ENCODE measurements at regions not wholly inside any gene's neighbourhood (a gene's known extent, or its start where the extent isn't known, plus 50 kb on each side); places are given as distances from the start of the nearest gene placed in this dataset.

- Histone ChIP-seq H3K4me3 (no peak overlapping the region), H3K4me1 (no peaks in the 10 kb centered on the region), H3K36me3 (ENCODE audit: insufficient read depth in 1 of 2, low read depth in 1 of 2) (no peaks in the 10 kb centered on the region), H3K27me3 (ENCODE audit: insufficient read depth in 3 of 3, low read length in 2 of 3) (peaks cover 0 to 2% (median 0%) of the 10 kb centered on the region in 3 donors), H3K9me3 (no peaks in the 10 kb centered on the region), H3K27ac (no peak overlapping the region)
- WGBS, 3 donors, result 59 to 63% (median 59%) methylated on average over 19 of the region's 19 CpGs
- no peak for DNase-seq
- no peak for ATAC-seq
- intact Hi-C loops (cut with DNase I), result no loop called here
- TF ChIP-seq CTCF (IDR thresholded peaks at IDR 0.05), result no peak
Observed at GRCh38 chr12:107612508-107612907, 73.1 kb upstream of the PWP1 start.

- no peaks in the 10 kb centered on the region for H3K9me3 ChIP-seq
- no peak overlapping the region for H3K4me3 ChIP-seq
- no peaks in the 10 kb centered on the region for H3K36me3 ChIP-seq (ENCODE audit: insufficient read depth in 1 of 2, low read depth in 1 of 2)
- ATAC-seq (no peak), DNase-seq (no peak)
- no peak for TF ChIP-seq CTCF (IDR thresholded peaks at IDR 0.05)
- no peaks in the 10 kb centered on the region for H3K27me3 ChIP-seq (ENCODE audit: insufficient read depth in 3 of 3, low read length in 2 of 3)
- WGBS, 3 donors, result 82 to 87% (median 83%) methylated on average over 6 of the region's 6 CpGs
- intact Hi-C loops (cut with DNase I), result no loop called here
- no peak overlapping the region for H3K27ac ChIP-seq
- no peaks in the 10 kb centered on the region for H3K4me1 ChIP-seq
Observed at GRCh38 chr12:107616941-107617340, 68.7 kb upstream of the PWP1 start.

- ATAC-seq (no peak), DNase-seq (no peak)
- Histone ChIP-seq H3K4me1 (no peaks in the 10 kb centered on the region), H3K27ac (no peak overlapping the region), H3K27me3 (ENCODE audit: insufficient read depth in 3 of 3, low read length in 2 of 3) (no peaks in the 10 kb centered on the region), H3K4me3 (no peak overlapping the region), H3K36me3 (ENCODE audit: insufficient read depth in 1 of 2, low read depth in 1 of 2) (no peaks in the 10 kb centered on the region), H3K9me3 (no peaks in the 10 kb centered on the region)
- intact Hi-C loops (cut with DNase I), result no loop called here
- 87 to 91% (median 90%) methylated on average over 15 of the region's 15 CpGs for WGBS, 3 donors
- TF ChIP-seq CTCF (IDR thresholded peaks at IDR 0.05), result no peak
Observed at GRCh38 chr12:107618106-107618505, 67.5 kb upstream of the PWP1 start.

- H3K27me3 ChIP-seq (ENCODE audit: insufficient read depth in 3 of 3, low read length in 2 of 3), result no peaks in the 10 kb centered on the region
- no peaks in the 10 kb centered on the region for H3K36me3 ChIP-seq (ENCODE audit: insufficient read depth in 1 of 2, low read depth in 1 of 2)
- DNase-seq (no peak), ATAC-seq (no peak)
- no peak overlapping the region for H3K27ac ChIP-seq
- no peaks in the 10 kb centered on the region for H3K9me3 ChIP-seq
- no peak for TF ChIP-seq CTCF (IDR thresholded peaks at IDR 0.05)
- intact Hi-C loops (cut with DNase I), result no loop called here
- H3K4me3 ChIP-seq, result no peak overlapping the region
- H3K4me1 ChIP-seq, result no peaks in the 10 kb centered on the region
- 66 to 75% (median 68%) methylated on average over 13 of the region's 13 CpGs for WGBS, 3 donors
Observed at GRCh38 chr12:107619831-107620230, 65.8 kb upstream of the PWP1 start.

GRCh38 chr12:107622001-107622400 lies 63.6 kb upstream of the PWP1 start:
- Histone ChIP-seq H3K9me3 (no peaks in the 10 kb centered on the region), H3K27me3 (ENCODE audit: insufficient read depth in 3 of 3, low read length in 2 of 3) (no peaks in the 10 kb centered on the region), H3K27ac (no peak overlapping the region), H3K4me3 (no peak overlapping the region), H3K36me3 (ENCODE audit: insufficient read depth in 1 of 2, low read depth in 1 of 2) (no peaks in the 10 kb centered on the region), H3K4me1 (no peaks in the 10 kb centered on the region)
- TF ChIP-seq CTCF (IDR thresholded peaks at IDR 0.05), result peak; percentile 6
- intact Hi-C loops (cut with DNase I), result no loop called here
- ATAC-seq (no peak), DNase-seq (no peak)
- WGBS, 3 donors, result 51 to 53% (median 52%) methylated on average over 8 of the region's 8 CpGs
